PC-3 (cell line): ENCODE measurements at regions not wholly inside any gene's neighbourhood (a gene's known extent, or its start where the extent isn't known, plus 50 kb on each side); places are given as distances from the start of the nearest gene placed in this dataset.
"Not testable (repeated sequence)": the region's sequence is repeated elsewhere in the genome, so short reads cannot be mapped to it uniquely, and the experiment has no call there.

Source experiments
- ATAC-seq: fragments of 200-7000 bp; cut with Tn5 transposase; 2 replicates; pipeline ENCODE4 v1.9.1; 2020; ENCODE audit warnings: mild to moderate bottlenecking, moderate library complexity
- BruUV-seq: library from RNA; stranded (reverse); fragments of 400-500 nt; replicated peaks from 2 replicates; lab custom pipeline; 2021; lab: Mats Ljungman, UMichigan
- CTCF ChIA-PET: fragments of 300-600 bp; sonication (Branson Sonifier 250); formaldehyde crosslinking; loops from one replicate; lab custom pipeline; 2022; ENCODE audit warnings: antibody characterized with exemption; lab: Charles Lee
- POLR2A ChIA-PET: fragments of 300-600 bp; sonication (Branson Sonifier 250); formaldehyde crosslinking; loops from one replicate; lab custom pipeline; 2022; ENCODE audit warnings: antibody characterized with exemption; ENCODE audit not compliant: unreplicated experiment; lab: Charles Lee
- DNase-seq: peaks from one replicate; pipeline ENCODE4 v3.0.0-alpha.2; 2015
- H2AFZ ChIP-seq: fragments of 300-600 bp; sonication (generic); 2 replicates; pipeline ENCODE4 v1.6.0; 2016; ENCODE audit warnings: antibody characterized with exemption, low read length
- H3F3A ChIP-seq: fragments of 300-600 bp; sonication (generic); one replicate; pipeline ENCODE4 v1.6.0; 2017; ENCODE audit warnings: antibody characterized with exemption, low read length, control low read depth, mild to moderate bottlenecking; ENCODE audit not compliant: unreplicated experiment
- H3K27ac ChIP-seq: fragments of 300-600 bp; sonication (generic); 2 replicates; pipeline ENCODE4 v1.5.1; 2016; ENCODE audit warnings: mild to moderate bottlenecking, low read length
- H3K27me3 ChIP-seq: fragments of 300-600 bp; sonication (generic); 2 replicates; pipeline ENCODE4 v1.6.1; 2016; ENCODE audit warnings: low read length, mixed read lengths
- H3K36me3 ChIP-seq: fragments of 300-600 bp; sonication (generic); 2 replicates; pipeline ENCODE4 v1.6.1; 2016; ENCODE audit warnings: low read depth, mixed run types, low read length, mixed read lengths
- H3K4me1 ChIP-seq: fragments of 300-600 bp; sonication (generic); 2 replicates; pipeline ENCODE4 v1.5.1; 2016; ENCODE audit warnings: low read length; ENCODE audit not compliant: insufficient read depth
- H3K4me2 ChIP-seq: fragments of 300-600 bp; sonication (generic); 2 replicates; pipeline ENCODE4 v1.6.0; 2016; ENCODE audit warnings: low read length
- H3K4me3 ChIP-seq: fragments of 300-600 bp; sonication (generic); 2 replicates; pipeline ENCODE4 v1.5.1; 2016; ENCODE audit warnings: mild to moderate bottlenecking, low read length, mixed read lengths
- H3K79me2 ChIP-seq: fragments of 300-600 bp; sonication (generic); 2 replicates; pipeline ENCODE4 v1.6.1; 2017; ENCODE audit warnings: low read length, mixed read lengths
- H3K9ac ChIP-seq: fragments of 300-600 bp; sonication (generic); 2 replicates; pipeline ENCODE4 v1.6.0; 2016; ENCODE audit warnings: mild to moderate bottlenecking, low read length
- H3K9me2 ChIP-seq: fragments of 300-600 bp; sonication (generic); replicated peaks from 2 replicates; pipeline ENCODE4 v1.6.1; 2016; ENCODE audit warnings: mixed run types, low read length, mixed read lengths
- H3K9me3 ChIP-seq: fragments of 300-600 bp; sonication (generic); 2 replicates; pipeline ENCODE4 v1.6.1; 2016; ENCODE audit warnings: low read length, mixed read lengths
- H4K20me1 ChIP-seq: fragments of 300-600 bp; sonication (generic); 2 replicates; pipeline ENCODE4 v1.6.1; 2016; ENCODE audit warnings: low read length, mixed read lengths
- CTCF ChIP-seq: fragments of 300-600 bp; sonication (generic); conservative IDR thresholded peaks from 2 replicates; pipeline ENCODE4 v1.5.1; 2017; ENCODE audit warnings: antibody characterized with exemption, low read depth, mild to moderate bottlenecking, low read length
- EZH2 ChIP-seq: fragments of 300-600 bp; sonication (generic); IDR thresholded peaks from one replicate; pipeline ENCODE4 v1.6.1; 2017; ENCODE audit warnings: antibody characterized with exemption, mild to moderate bottlenecking, low read length; ENCODE audit not compliant: unreplicated experiment
- EZH2phosphoT487 ChIP-seq: fragments of 300-600 bp; sonication (generic); IDR thresholded peaks from 2 replicates; pipeline ENCODE4 v1.6.1; 2018; ENCODE audit warnings: mild to moderate bottlenecking, antibody characterized with exemption, low read length, borderline replicate concordance
- intact Hi-C: fragments of 100-400 bp; cut with micrococcal nuclease; formaldehyde crosslinking; loops from 2 replicates; pipeline ENCODE4 v1.9.0; 2023

GRCh38 chr7:64469673-64470072, 93.2 kb downstream of the ZNF680 start:
- no peak for TF ChIP-seq CTCF
- no peak for TF ChIP-seq EZH2phosphoT487
- no peak for TF ChIP-seq EZH2
- H3K79me2 ChIP-seq = no peaks in the 10 kb centered on the region
- H3K9me3 ChIP-seq = 0 out of 2 replicates have a peak, but pooled peaks cover 10% of the 10 kb centered on the region
- no peaks in the 10 kb centered on the region for H3K27me3 ChIP-seq
- no peaks in the 10 kb centered on the region for H4K20me1 ChIP-seq
- H3K4me3 ChIP-seq = no peak overlapping the region
- BruUV-seq = no TSS peak
- H3K9me2 ChIP-seq = no peaks in the 10 kb centered on the region
- H2AFZ ChIP-seq = no peak overlapping the region
- DNase-seq (no peak), ATAC-seq (no peak)
- no peak overlapping the region for H3K9ac ChIP-seq
- POLR2A ChIA-PET = no interaction called here
- no peak overlapping the region for H3K4me2 ChIP-seq
- H3K27ac ChIP-seq = no peak overlapping the region
- H3K36me3 ChIP-seq = no peaks in the 10 kb centered on the region
- intact Hi-C loops = no loop called here
- CTCF ChIA-PET = no interaction called here
- no peaks in the 10 kb centered on the region for H3K4me1 ChIP-seq
- H3F3A ChIP-seq = no peaks in the 10 kb centered on the region

- H3K4me2 ChIP-seq = no peak overlapping the region
- no peak overlapping the region for H3K4me3 ChIP-seq
- no peaks in the 10 kb centered on the region for H3F3A ChIP-seq
- TF ChIP-seq EZH2phosphoT487 (no peak), CTCF (no peak)
- ChIA-PET CTCF (no interaction called here), POLR2A (no interaction called here)
- H2AFZ ChIP-seq = no peak overlapping the region
- no peaks in the 10 kb centered on the region for H3K27me3 ChIP-seq
- peaks cover 18% of the 10 kb centered on the region for H3K9me3 ChIP-seq
- no peak for ATAC-seq
- no TSS peak for BruUV-seq
- H3K79me2 ChIP-seq = no peaks in the 10 kb centered on the region
- H4K20me1 ChIP-seq = no peaks in the 10 kb centered on the region
- no peaks in the 10 kb centered on the region for H3K4me1 ChIP-seq
- no peaks in the 10 kb centered on the region for H3K9me2 ChIP-seq
- H3K9ac ChIP-seq = no peak overlapping the region
- no peak overlapping the region for H3K27ac ChIP-seq
- no peak for DNase-seq
- H3K36me3 ChIP-seq = no peaks in the 10 kb centered on the region
- intact Hi-C loops = no loop called here
Measured at GRCh38 chr7:64465551-64465950, 97.3 kb downstream of the ZNF680 start.

GRCh38 chr7:64463636-64464375, 99.1 kb downstream of the ZNF680 start:
- Histone ChIP-seq H3K9me2 (no peaks in the 10 kb centered on the region), H3K4me1 (no peaks in the 10 kb centered on the region), H3F3A (no peaks in the 10 kb centered on the region), H3K27me3 (no peaks in the 10 kb centered on the region), H4K20me1 (no peaks in the 10 kb centered on the region), H3K36me3 (no peaks in the 10 kb centered on the region), H3K27ac (no peak overlapping the region), H2AFZ (no peak overlapping the region), H3K79me2 (no peaks in the 10 kb centered on the region), H3K4me3 (no peak overlapping the region), H3K9ac (no peak overlapping the region), H3K4me2 (no peak overlapping the region), H3K9me3 (peaks cover 21% of the 10 kb centered on the region)
- BruUV-seq = no TSS peak
- no peak for ATAC-seq
- intact Hi-C loops = no loop called here
- ChIA-PET POLR2A (no interaction called here), CTCF (no interaction called here)
- TF ChIP-seq EZH2phosphoT487 = no peak
- TF ChIP-seq CTCF = no peak
- no peak for TF ChIP-seq EZH2
- DNase-seq = peak; percentile 2

GRCh38 chr7:64459858-64460257, 103.0 kb downstream of the ZNF680 start:
- H3K27me3 ChIP-seq, H3K4me1 ChIP-seq, BruUV-seq, intact Hi-C loops, CTCF ChIA-PET, H3K79me2 ChIP-seq, H3F3A ChIP-seq, H3K4me2 ChIP-seq, H3K27ac ChIP-seq, POLR2A ChIA-PET, H3K4me3 ChIP-seq, DNase-seq, H4K20me1 ChIP-seq, H3K9ac ChIP-seq, H2AFZ ChIP-seq, H3K36me3 ChIP-seq, ATAC-seq, H3K9me2 ChIP-seq: not testable (repeated sequence)
- peaks cover 26% of the 10 kb centered on the region for H3K9me3 ChIP-seq
